GM12878 (cell line): ENCODE measurements at regions not wholly inside any gene's neighbourhood (a gene's known extent, or its start where the extent isn't known, plus 50 kb on each side); places are given as distances from the start of the nearest gene placed in this dataset.

ENCODE experiments used
- ATAC-seq: fragments of 200-7000 bp; cut with Tn5 transposase; 3 replicates; pipeline ENCODE4 v1.9.1; 2020; ENCODE audit warnings: mild to moderate bottlenecking, moderate library complexity
- BruUV-seq: library from RNA; stranded (reverse); fragments of 400-500 nt; replicated peaks from 2 replicates; lab custom pipeline; 2021; lab: Mats Ljungman, UMichigan
- CTCF ChIA-PET: fragments of 300-600 bp; sonication (Branson Sonifier 250); formaldehyde crosslinking; extraction: SDS; loops from one replicate; lab custom pipeline; 2021; ENCODE audit warnings: inconsistent platforms; lab: Yijun Ruan, JAX
- POLR2A ChIA-PET: fragments of 350-600 bp; formaldehyde crosslinking; extraction: SDS; loops from one replicate; lab custom pipeline; 2021; ENCODE audit warnings: inconsistent platforms; lab: Charles Lee
- RAD21 ChIA-PET: fragments of 300-600 bp; sonication (Branson Sonifier 250); formaldehyde crosslinking; loops from one replicate; lab custom pipeline; 2023; ENCODE audit warnings: antibody characterized with exemption; ENCODE audit not compliant: unreplicated experiment; lab: Charles Lee
- SMC1A ChIA-PET: fragments of 300-600 bp; sonication (Branson Sonifier 250); formaldehyde crosslinking; loops from one replicate; lab custom pipeline; 2023; ENCODE audit not compliant: unreplicated experiment, uncharacterized antibody; lab: Charles Lee
- DNase-seq: peaks from one replicate; pipeline ENCODE4 v3.0.0-alpha.2; 2011; ENCODE audit warnings: low read depth, low spot score
- FAIRE-seq: peaks from 3 replicates; lab custom pipeline; 2011; peaks lifted over from hg19 to GRCh38; lab: Jason Lieb, UNC
- H2AFZ ChIP-seq: 2 replicates; pipeline ENCODE4 v1.6.0; 2011; ENCODE audit warnings: low read depth, low read length, control low read depth; ENCODE audit not compliant: control insufficient read depth
- H3K27ac ChIP-seq: 2 replicates; pipeline ENCODE4 v1.5.1; 2011; ENCODE audit warnings: control low read depth; ENCODE audit not compliant: control insufficient read depth, insufficient read depth
- H3K27me3 ChIP-seq, 2 experiments: replicated peaks in 1 of 2; 2 replicates each; pipeline versions ENCODE4 v1.6.0 to v1.6.1; 2011; ENCODE audit warnings: low read length in 1 of 2; ENCODE audit not compliant: control insufficient read depth in 2 of 2, insufficient read depth in 2 of 2
- H3K36me3 ChIP-seq, 2 experiments: 2 replicates each; pipeline ENCODE4 v1.5.1; 2011; ENCODE audit warnings: low read length in 1 of 2; ENCODE audit not compliant: control insufficient read depth in 2 of 2, insufficient read depth in 2 of 2
- H3K4me1 ChIP-seq: 2 replicates; pipeline ENCODE4 v1.6.1; 2011; ENCODE audit warnings: mild to moderate bottlenecking, low read length, moderate library complexity, mixed read lengths; ENCODE audit not compliant: control insufficient read depth, insufficient read depth
- H3K4me2 ChIP-seq: 2 replicates; pipeline ENCODE4 v1.6.0; 2011; ENCODE audit warnings: control low read depth; ENCODE audit not compliant: control insufficient read depth, insufficient read depth
- H3K4me3 ChIP-seq: fragments of 200-600 bp; sonication (generic); 2 replicates; pipeline ENCODE4 v1.5.1; 2016
- H3K79me2 ChIP-seq: 2 replicates; pipeline ENCODE4 v1.6.0; 2011; ENCODE audit warnings: low read length; ENCODE audit not compliant: control insufficient read depth, insufficient read depth
- H3K9ac ChIP-seq: 2 replicates; pipeline ENCODE4 v1.8.0; 2011; ENCODE audit warnings: low read length, control low read depth, mixed read lengths; ENCODE audit not compliant: control insufficient read depth, insufficient read depth
- H3K9me3 ChIP-seq: replicated peaks from 3 replicates; pipeline ENCODE4 v1.5.1; 2011; ENCODE audit warnings: mild to moderate bottlenecking, low read length; ENCODE audit not compliant: control insufficient read depth, insufficient read depth
- H4K20me1 ChIP-seq: 2 replicates; pipeline ENCODE4 v1.6.0; 2011; ENCODE audit not compliant: control insufficient read depth, insufficient read depth
- BHLHE40 ChIP-seq, 2 experiments: fragments of 450-650 bp in 1 of 2; IDR thresholded peaks; 2 replicates each; pipeline ENCODE4 v1.6.1; 2011 to 2017; ENCODE audit warnings: low read depth in 2 of 2, borderline replicate concordance in 1 of 2, improper control_type of control experiment in 1 of 2, low read length in 1 of 2, mild to moderate bottlenecking in 1 of 2
- EED ChIP-seq: sonication (generic); IDR thresholded peaks from 2 replicates; pipeline ENCODE4 v1.6.1; 2016; ENCODE audit warnings: antibody characterized with exemption, low read depth
- HCFC1 ChIP-seq: fragments of 150-350 bp; IDR thresholded peaks from 2 replicates; pipeline ENCODE4 v1.6.1; 2014; ENCODE audit warnings: low read length
- IRF3 ChIP-seq: fragments of 450-650 bp; IDR thresholded peaks from 2 replicates; pipeline ENCODE4 v1.6.1; 2014; ENCODE audit warnings: mild to moderate bottlenecking
- PAX5 ChIP-seq: IDR thresholded peaks from 2 replicates; pipeline ENCODE4 v1.6.1; 2011; ENCODE audit warnings: low read depth, low read length, borderline replicate concordance
- RUNX3 ChIP-seq: IDR thresholded peaks from 2 replicates; pipeline ENCODE4 v1.6.1; 2012; ENCODE audit warnings: low read length, inconsistent platforms
- WGBS: methylation state at CpG from one replicate; pipeline ENCODE4 v1.1.6; 2016; ENCODE audit warnings: low lambda C conversion rate; ENCODE audit not compliant: insufficient replicate concordance, insufficient coverage; ENCODE audit errors: missing lambda C conversion rate; 5-methylcytosine and 5-hydroxymethylcytosine counted together
- in situ Hi-C: fragments of 300-500 bp; cut with MboI; formaldehyde crosslinking; loops from 9 replicates; pipeline ENCODE4 v1.14.3; 2018; ENCODE audit warnings: mixed read lengths
- intact Hi-C: fragments of 100-400 bp; cut with micrococcal nuclease; formaldehyde crosslinking; loops from one replicate; pipeline ENCODE4 v1.14.2; 2022; ENCODE audit not compliant: unreplicated experiment
- TF ChIP-seq, protein P1 (sequence below): IDR thresholded peaks from 2 replicates; pipeline ENCODE4 v1.6.1; 2012; ENCODE audit warnings: low read depth, low read length, improper control_type of control experiment

GRCh38 chr14:61217516-61217915 is 63.6 kb downstream of the TMEM30B start:
- RAD21 ChIA-PET = no interaction called here
- intact Hi-C loops = no loop called here
- TF ChIP-seq HCFC1 (no peak), RUNX3 (no peak), PAX5 (no peak)
- TF ChIP-seq, protein P1, sequence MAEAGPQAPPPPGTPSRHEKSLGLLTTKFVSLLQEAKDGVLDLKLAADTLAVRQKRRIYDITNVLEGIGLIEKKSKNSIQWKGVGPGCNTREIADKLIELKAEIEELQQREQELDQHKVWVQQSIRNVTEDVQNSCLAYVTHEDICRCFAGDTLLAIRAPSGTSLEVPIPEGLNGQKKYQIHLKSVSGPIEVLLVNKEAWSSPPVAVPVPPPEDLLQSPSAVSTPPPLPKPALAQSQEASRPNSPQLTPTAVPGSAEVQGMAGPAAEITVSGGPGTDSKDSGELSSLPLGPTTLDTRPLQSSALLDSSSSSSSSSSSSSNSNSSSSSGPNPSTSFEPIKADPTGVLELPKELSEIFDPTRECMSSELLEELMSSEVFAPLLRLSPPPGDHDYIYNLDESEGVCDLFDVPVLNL = no peak
- Histone ChIP-seq H3K4me1 (no peaks in the 10 kb centered on the region), H3K27me3 (peaks cover 0 to 10% of the 10 kb centered on the region in 2 experiments; a peak in 3 of 4 replicates), H3K4me3 (no peak overlapping the region), H3K9ac (no peak overlapping the region), H2AFZ (no peak overlapping the region), H4K20me1 (no peaks in the 10 kb centered on the region), H3K36me3 (no peaks in the 10 kb centered on the region), H3K4me2 (no peak overlapping the region), H3K9me3 (no peaks in the 10 kb centered on the region), H3K79me2 (no peaks in the 10 kb centered on the region), H3K27ac (no peak overlapping the region)
- SMC1A ChIA-PET = interaction anchor here (1.2 to 1.4 kb wide), 2 partner anchors 16 to 42 kb away, joined by 3 to 4 read pairs; no protein-coding TSS in a partner anchor
- no peak for ATAC-seq
- in situ Hi-C loops = no loop called here
- POLR2A ChIA-PET = no interaction called here
- WGBS = 75% methylated on average over 2 of the region's 2 CpGs
- CTCF ChIA-PET = no interaction called here
- no TSS peak for BruUV-seq
- DNase-seq = no peak
- FAIRE-seq = no peak

GRCh38 chr14:61215222-61216020 is 65.7 kb downstream of the TMEM30B start:
- no peak overlapping the region for H3K9ac ChIP-seq
- no peaks in the 10 kb centered on the region for H4K20me1 ChIP-seq
- POLR2A ChIA-PET = interaction anchor here (0.6 kb wide), 1 partner anchor 173 kb away, joined by 3 read pairs; no protein-coding TSS in a partner anchor
- no peak for DNase-seq
- H3K36me3 ChIP-seq = no peaks in the 10 kb centered on the region
- 70% methylated on average over 5 of the region's 5 CpGs for WGBS
- CTCF ChIA-PET = no interaction called here
- no TSS peak for BruUV-seq
- no peak for ATAC-seq
- H3K27me3 ChIP-seq = peaks cover 0 to 5% of the 10 kb centered on the region in 2 experiments; a peak in 2 of 4 replicates
- H3K4me3 ChIP-seq = no peak overlapping the region
- no peak overlapping the region for H2AFZ ChIP-seq
- in situ Hi-C loops = no loop called here
- no peak overlapping the region for H3K4me2 ChIP-seq
- TF ChIP-seq EED (no peak), IRF3 (no peak), BHLHE40 (IDR thresholded peaks at IDR 0.05; ENCODE audit: borderline replicate concordance in 1 of 2, low read depth in 2 of 2, low read length in 1 of 2) (no peak)
- no peaks in the 10 kb centered on the region for H3K9me3 ChIP-seq
- SMC1A ChIA-PET = no interaction called here
- no peaks in the 10 kb centered on the region for H3K4me1 ChIP-seq
- RAD21 ChIA-PET = no interaction called here
- H3K27ac ChIP-seq = no peak overlapping the region
- no peak for FAIRE-seq
- H3K79me2 ChIP-seq = no peaks in the 10 kb centered on the region
- intact Hi-C loops = no loop called here
